ENCODE measurements at regions not wholly inside any gene's neighbourhood (a gene's known extent, or its start where the extent isn't known, plus 50 kb on each side); places are given as distances from the start of the nearest gene placed in this dataset.

DNA sequence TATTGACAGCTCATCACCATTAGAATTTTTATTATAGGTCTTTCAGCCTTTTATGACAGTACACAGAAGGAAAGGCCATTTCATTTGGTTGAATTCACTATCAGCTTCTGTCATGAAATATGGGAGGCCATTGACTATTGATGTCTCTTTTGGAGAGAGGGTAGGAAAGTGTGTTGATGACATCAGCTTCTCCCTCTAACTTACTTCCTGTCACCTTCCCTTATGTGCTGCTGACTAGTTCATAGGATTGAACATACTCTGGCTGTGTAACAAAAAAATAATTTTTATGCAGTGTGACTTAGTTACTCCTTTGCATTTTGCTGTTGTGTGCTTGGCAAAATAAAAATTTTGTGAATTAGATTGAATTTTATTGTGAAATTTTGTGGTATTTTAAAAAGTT lies 769.2 kb downstream of the METTL15 start:
- H3K9me3 ChIP-seq (ENCODE audit: severe bottlenecking), result no peaks in the 10 kb centered on the region
- no peak overlapping the region for H3K4me3 ChIP-seq (ENCODE audit: severe bottlenecking)
- H3K36me3 ChIP-seq (ENCODE audit: low read depth), result no peaks in the 10 kb centered on the region
- TF ChIP-seq, protein P1, sequence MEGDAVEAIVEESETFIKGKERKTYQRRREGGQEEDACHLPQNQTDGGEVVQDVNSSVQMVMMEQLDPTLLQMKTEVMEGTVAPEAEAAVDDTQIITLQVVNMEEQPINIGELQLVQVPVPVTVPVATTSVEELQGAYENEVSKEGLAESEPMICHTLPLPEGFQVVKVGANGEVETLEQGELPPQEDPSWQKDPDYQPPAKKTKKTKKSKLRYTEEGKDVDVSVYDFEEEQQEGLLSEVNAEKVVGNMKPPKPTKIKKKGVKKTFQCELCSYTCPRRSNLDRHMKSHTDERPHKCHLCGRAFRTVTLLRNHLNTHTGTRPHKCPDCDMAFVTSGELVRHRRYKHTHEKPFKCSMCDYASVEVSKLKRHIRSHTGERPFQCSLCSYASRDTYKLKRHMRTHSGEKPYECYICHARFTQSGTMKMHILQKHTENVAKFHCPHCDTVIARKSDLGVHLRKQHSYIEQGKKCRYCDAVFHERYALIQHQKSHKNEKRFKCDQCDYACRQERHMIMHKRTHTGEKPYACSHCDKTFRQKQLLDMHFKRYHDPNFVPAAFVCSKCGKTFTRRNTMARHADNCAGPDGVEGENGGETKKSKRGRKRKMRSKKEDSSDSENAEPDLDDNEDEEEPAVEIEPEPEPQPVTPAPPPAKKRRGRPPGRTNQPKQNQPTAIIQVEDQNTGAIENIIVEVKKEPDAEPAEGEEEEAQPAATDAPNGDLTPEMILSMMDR (IDR thresholded peaks at IDR 0.05; ENCODE audit: poor library complexity, severe bottlenecking), result no peak
- H3K27me3 ChIP-seq (ENCODE audit: insufficient read depth, poor library complexity, severe bottlenecking), result no peaks in the 10 kb centered on the region
- ATAC-seq (ENCODE audit: low read depth) (no peak), DNase-seq (ENCODE audit: low spot score) (no peak)
- H3K4me1 ChIP-seq (ENCODE audit: insufficient read depth, poor library complexity, severe bottlenecking), result peaks cover 28% of the 10 kb centered on the region
- peak overlapping the region; percentile 65 for H3K27ac ChIP-seq (ENCODE audit: poor library complexity, severe bottlenecking)

DNA sequence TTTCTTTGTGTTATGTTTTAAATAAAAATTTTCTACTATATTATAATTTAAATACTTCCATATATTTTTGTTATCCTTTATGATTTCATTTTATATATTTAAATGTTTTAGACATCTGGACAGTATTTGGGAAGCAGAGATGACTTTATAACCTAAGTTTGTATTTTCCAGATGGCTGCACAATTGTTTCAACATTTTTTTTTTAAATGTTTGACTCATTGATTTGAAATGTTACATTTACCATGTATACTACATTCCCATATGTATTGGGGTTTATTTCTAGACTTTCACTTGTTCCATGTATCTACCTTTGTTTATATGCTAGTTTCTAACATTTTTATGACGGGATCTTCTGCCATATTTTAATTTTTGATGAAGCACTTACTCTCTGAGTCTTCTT lies 766.5 kb downstream of the METTL15 start:
- no peak for DNase-seq (ENCODE audit: low spot score)
- Histone ChIP-seq H3K4me3 (ENCODE audit: severe bottlenecking) (no peak overlapping the region), H3K27me3 (ENCODE audit: insufficient read depth, poor library complexity, severe bottlenecking) (no peaks in the 10 kb centered on the region), H3K36me3 (ENCODE audit: low read depth) (no peaks in the 10 kb centered on the region), H3K4me1 (ENCODE audit: insufficient read depth, poor library complexity, severe bottlenecking) (peaks cover 23% of the 10 kb centered on the region), H3K9me3 (ENCODE audit: severe bottlenecking) (no peaks in the 10 kb centered on the region), H3K27ac (ENCODE audit: poor library complexity, severe bottlenecking) (no peak overlapping the region)
- ATAC-seq (ENCODE audit: low read depth), result no peak
- TF ChIP-seq, protein P1 (IDR thresholded peaks at IDR 0.05; ENCODE audit: poor library complexity, severe bottlenecking), result no peak

DNA sequence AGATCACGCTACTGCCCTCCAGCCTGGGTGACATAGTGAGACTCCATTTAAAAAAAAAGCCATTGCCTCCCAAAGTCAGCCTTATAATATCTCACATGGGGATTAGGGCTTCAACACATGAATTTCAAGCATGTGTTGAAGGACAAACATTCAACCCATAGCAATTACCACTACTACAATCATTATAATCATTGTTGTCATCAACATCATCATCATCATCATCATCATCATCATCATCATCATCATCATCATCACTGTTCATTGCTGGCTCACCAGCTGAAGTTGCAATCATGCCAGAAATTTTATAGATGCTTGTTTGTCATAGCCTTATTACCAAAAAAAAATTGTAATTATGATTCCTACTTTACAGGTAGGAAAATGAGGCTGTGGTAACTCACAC lies 762.9 kb downstream of the METTL15 start:
- Histone ChIP-seq H3K4me3 (ENCODE audit: severe bottlenecking) (no peak overlapping the region), H3K27ac (ENCODE audit: poor library complexity, severe bottlenecking) (no peak overlapping the region), H3K9me3 (ENCODE audit: severe bottlenecking) (peaks cover 2% of the 10 kb centered on the region), H3K36me3 (ENCODE audit: low read depth) (no peaks in the 10 kb centered on the region), H3K27me3 (ENCODE audit: insufficient read depth, poor library complexity, severe bottlenecking) (no peaks in the 10 kb centered on the region), H3K4me1 (ENCODE audit: insufficient read depth, poor library complexity, severe bottlenecking) (peaks cover 4% of the 10 kb centered on the region)
- no peak for DNase-seq (ENCODE audit: low spot score)
- TF ChIP-seq, protein P1 (IDR thresholded peaks at IDR 0.05; ENCODE audit: poor library complexity, severe bottlenecking), result no peak
- no peak for ATAC-seq (ENCODE audit: low read depth)

DNA sequence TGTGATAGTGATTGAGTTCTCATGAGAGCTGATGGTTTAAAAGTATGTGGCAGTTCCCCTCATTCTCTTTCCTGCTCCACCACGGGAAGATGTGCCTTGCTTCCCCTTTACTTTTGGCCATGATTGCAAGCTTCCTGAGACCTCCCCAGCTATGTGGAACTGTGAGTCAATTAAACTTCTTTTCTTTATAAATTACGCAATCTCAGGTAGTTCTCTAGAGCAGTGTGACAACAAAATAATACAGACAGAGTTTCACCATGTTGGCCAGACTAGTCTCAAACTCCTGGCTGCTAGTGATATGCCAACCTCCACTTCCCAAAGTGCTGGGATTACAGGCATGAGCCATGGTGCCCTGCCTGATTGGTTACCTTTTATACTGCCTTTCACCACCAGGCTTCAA lies 755.2 kb downstream of the METTL15 start:
- TF ChIP-seq, protein P1 (IDR thresholded peaks at IDR 0.05; ENCODE audit: poor library complexity, severe bottlenecking), result no peak
- DNase-seq (ENCODE audit: low spot score) (no peak), ATAC-seq (ENCODE audit: low read depth) (no peak)
- H3K4me3 ChIP-seq (ENCODE audit: severe bottlenecking), result no peak overlapping the region
- H3K36me3 ChIP-seq (ENCODE audit: low read depth), result no peaks in the 10 kb centered on the region; the same call in 1 of the 2 replicates
- no peaks in the 10 kb centered on the region for H3K27me3 ChIP-seq (ENCODE audit: insufficient read depth, poor library complexity, severe bottlenecking)
- no peaks in the 10 kb centered on the region for H3K9me3 ChIP-seq (ENCODE audit: severe bottlenecking)
- peaks cover 19% of the 10 kb centered on the region for H3K4me1 ChIP-seq (ENCODE audit: insufficient read depth, poor library complexity, severe bottlenecking)
- H3K27ac ChIP-seq (ENCODE audit: poor library complexity, severe bottlenecking), result peak overlapping the region; percentile 90

DNA sequence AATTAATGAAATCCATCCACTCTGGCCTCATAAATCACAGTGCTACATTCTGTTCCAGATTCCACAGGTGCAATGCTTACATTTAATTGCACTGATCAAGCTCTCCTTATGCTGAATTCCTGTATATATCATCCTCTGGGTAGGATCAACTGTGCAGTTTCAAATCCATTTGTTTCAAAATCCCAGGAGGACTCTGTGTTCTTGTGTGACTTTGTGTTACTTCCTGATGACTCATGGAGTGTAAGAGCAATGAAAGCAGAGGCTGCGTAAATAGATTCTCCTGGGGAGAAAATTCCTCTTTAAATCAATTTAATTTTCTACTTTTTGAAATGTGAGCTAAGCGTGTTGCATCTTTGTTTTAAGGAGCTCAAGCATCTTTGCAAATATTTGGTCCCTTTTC lies 752.7 kb downstream of the METTL15 start:
- H3K9me3 ChIP-seq (ENCODE audit: severe bottlenecking), result no peaks in the 10 kb centered on the region
- no peak for DNase-seq (ENCODE audit: low spot score)
- no peaks in the 10 kb centered on the region for H3K27me3 ChIP-seq (ENCODE audit: insufficient read depth, poor library complexity, severe bottlenecking)
- no peak overlapping the region for H3K4me3 ChIP-seq (ENCODE audit: severe bottlenecking)
- ATAC-seq (ENCODE audit: low read depth), result peak; percentile 94
- TF ChIP-seq, protein P1 (IDR thresholded peaks at IDR 0.05; ENCODE audit: poor library complexity, severe bottlenecking), result no peak
- H3K36me3 ChIP-seq (ENCODE audit: low read depth), result no peaks in the 10 kb centered on the region; the same call in 1 of the 2 replicates
- H3K27ac ChIP-seq (ENCODE audit: poor library complexity, severe bottlenecking), result peak overlapping the region; percentile 90
- H3K4me1 ChIP-seq (ENCODE audit: insufficient read depth, poor library complexity, severe bottlenecking), result peaks cover 19% of the 10 kb centered on the region

Data from RWPE2 (cell line).